ENCODE measurements at regions not wholly inside any gene's neighbourhood (a gene's known extent, or its start where the extent isn't known, plus 50 kb on each side); places are given as distances from the start of the nearest gene placed in this dataset.

GRCh38 chr13:70960841-70961443, 852.7 kb upstream of the KLHL1 start:
- DNase-seq (no peak), ATAC-seq (ENCODE audit: poor library complexity) (no peak)
- intact Hi-C loops (cut with DNase I) = no loop called here

GRCh38 chr13:70959035-70959775, 851.0 kb upstream of the KLHL1 start:
- no peak for ATAC-seq (ENCODE audit: poor library complexity)
- no peak for DNase-seq
- intact Hi-C loops (cut with DNase I) = no loop called here

GRCh38 chr13:70955887-70956286, 847.6 kb upstream of the KLHL1 start:
- intact Hi-C loops (cut with DNase I) = no loop called here

GRCh38 chr13:70950664-70951063, 842.4 kb upstream of the KLHL1 start:
- DNase-seq (no peak), ATAC-seq (ENCODE audit: poor library complexity) (no peak)
- intact Hi-C loops (cut with DNase I) = no loop called here

More at GRCh38 chr13:70955887-70956286, 847.6 kb upstream of the KLHL1 start:
- DNase-seq = no peak
- ATAC-seq (ENCODE audit: poor library complexity) = no peak

GRCh38 chr13:70945506-70945905, 837.3 kb upstream of the KLHL1 start:
- no peak for ATAC-seq (ENCODE audit: poor library complexity)
- DNase-seq = no peak
- intact Hi-C loops (cut with DNase I) = no loop called here

- DNase-seq = no peak
- intact Hi-C loops (cut with DNase I) = no loop called here
These were observed 833.2 kb upstream of the KLHL1 start for GRCh38 chr13:70941454-70941853.

GRCh38 chr13:70938462-70938861, 830.2 kb upstream of the KLHL1 start:
- no peak for ATAC-seq (ENCODE audit: poor library complexity)
- intact Hi-C loops (cut with DNase I) = no loop called here

More at GRCh38 chr13:70941454-70941853, 833.2 kb upstream of the KLHL1 start:
- ATAC-seq (ENCODE audit: poor library complexity) = no peak

GRCh38 chr13:70932511-70932910, 824.3 kb upstream of the KLHL1 start:
- ATAC-seq (ENCODE audit: poor library complexity) (no peak), DNase-seq (no peak)
- intact Hi-C loops (cut with DNase I) = no loop called here

More at GRCh38 chr13:70938462-70938861, 830.2 kb upstream of the KLHL1 start:
- DNase-seq = no peak

GRCh38 chr13:70923863-70924752, 815.9 kb upstream of the KLHL1 start:
- DNase-seq = no peak
- no peak for ATAC-seq (ENCODE audit: poor library complexity)
- intact Hi-C loops (cut with DNase I) = no loop called here

GRCh38 chr13:70911286-70911685, 803.0 kb upstream of the KLHL1 start:
- DNase-seq (no peak), ATAC-seq (ENCODE audit: poor library complexity) (no peak)
- intact Hi-C loops (cut with DNase I) = no loop called here

- ATAC-seq (ENCODE audit: poor library complexity) = no peak
- intact Hi-C loops (cut with DNase I) = no loop called here
These were observed 800.5 kb upstream of the KLHL1 start for GRCh38 chr13:70908795-70909194.

GRCh38 chr13:70905035-70905434, 796.8 kb upstream of the KLHL1 start:
- intact Hi-C loops (cut with DNase I) = no loop called here
- ATAC-seq (ENCODE audit: poor library complexity) (no peak), DNase-seq (no peak)

More at GRCh38 chr13:70908795-70909194, 800.5 kb upstream of the KLHL1 start:
- no peak for DNase-seq

GRCh38 chr13:70896136-70896535, 787.9 kb upstream of the KLHL1 start:
- intact Hi-C loops (cut with DNase I) = no loop called here
- DNase-seq (no peak), ATAC-seq (ENCODE audit: poor library complexity) (no peak)

- ATAC-seq (ENCODE audit: poor library complexity) = no peak
- intact Hi-C loops (cut with DNase I) = no loop called here
- DNase-seq = no peak
These were observed 787.3 kb upstream of the KLHL1 start for GRCh38 chr13:70895599-70895998.

- ATAC-seq (ENCODE audit: poor library complexity) = no peak
- DNase-seq = no peak
- intact Hi-C loops (cut with DNase I) = no loop called here
These were observed 786.0 kb upstream of the KLHL1 start for GRCh38 chr13:70894258-70894657.

- DNase-seq (no peak), ATAC-seq (ENCODE audit: poor library complexity) (no peak)
- intact Hi-C loops (cut with DNase I) = no loop called here
These were observed 785.6 kb upstream of the KLHL1 start for GRCh38 chr13:70893832-70894231.

GRCh38 chr13:70890289-70890688, 782.0 kb upstream of the KLHL1 start:
- DNase-seq (no peak), ATAC-seq (ENCODE audit: poor library complexity) (no peak)
- intact Hi-C loops (cut with DNase I) = no loop called here

- no peak for ATAC-seq (ENCODE audit: poor library complexity)
- no peak for DNase-seq
- intact Hi-C loops (cut with DNase I) = no loop called here
These were observed 780.9 kb upstream of the KLHL1 start for GRCh38 chr13:70889163-70889562.

GRCh38 chr13:70884196-70884595, 775.9 kb upstream of the KLHL1 start:
- intact Hi-C loops (cut with DNase I) = no loop called here
- ATAC-seq (ENCODE audit: poor library complexity) (no peak), DNase-seq (no peak)

GRCh38 chr13:70874636-70875035, 766.4 kb upstream of the KLHL1 start:
- intact Hi-C loops (cut with DNase I) = no loop called here
- ATAC-seq (ENCODE audit: poor library complexity) (no peak), DNase-seq (no peak)
